Activated naive CD8-positive, alpha-beta T cell treated with anti-CD3 and anti-CD28 coated beads, Interleukin-2, amount 50 U/mL, for 24 hours (primary cell): ENCODE measurements at regions not wholly inside any gene's neighbourhood (a gene's known extent, or its start where the extent isn't known, plus 50 kb on each side); places are given as distances from the start of the nearest gene placed in this dataset.
A peak's percentile ranks its signal among the peaks of the same experiment; 100 is the strongest.

Experiments used
- ATAC-seq: fragments of 150-1000 bp; cut with Tn5 transposase; one replicate; pipeline ENCODE4 v1.10.0; 2021
- DNase-seq: peaks from one replicate; pipeline ENCODE4 v3.0.0; 2021
- H3K27ac Mint-ChIP-seq: one replicate; pipeline ENCODE4 v1.8.0; 2021; ENCODE audit warnings: mild to moderate bottlenecking, mixed read lengths
- H3K27me3 Mint-ChIP-seq: one replicate; pipeline ENCODE4 v1.8.0; 2021; ENCODE audit warnings: mixed read lengths
- H3K36me3 Mint-ChIP-seq: one replicate; pipeline ENCODE4 v1.8.0; 2021; ENCODE audit warnings: low read depth, mixed read lengths
- H3K4me1 Mint-ChIP-seq: one replicate; pipeline ENCODE4 v1.8.0; 2021; ENCODE audit warnings: mixed read lengths
- H3K4me3 Mint-ChIP-seq: one replicate; pipeline ENCODE4 v1.8.0; 2021; ENCODE audit warnings: mild to moderate bottlenecking, moderate library complexity, mixed read lengths
- H3K9me3 Mint-ChIP-seq: one replicate; pipeline ENCODE4 v1.8.0; 2021; ENCODE audit warnings: mixed read lengths

DNA sequence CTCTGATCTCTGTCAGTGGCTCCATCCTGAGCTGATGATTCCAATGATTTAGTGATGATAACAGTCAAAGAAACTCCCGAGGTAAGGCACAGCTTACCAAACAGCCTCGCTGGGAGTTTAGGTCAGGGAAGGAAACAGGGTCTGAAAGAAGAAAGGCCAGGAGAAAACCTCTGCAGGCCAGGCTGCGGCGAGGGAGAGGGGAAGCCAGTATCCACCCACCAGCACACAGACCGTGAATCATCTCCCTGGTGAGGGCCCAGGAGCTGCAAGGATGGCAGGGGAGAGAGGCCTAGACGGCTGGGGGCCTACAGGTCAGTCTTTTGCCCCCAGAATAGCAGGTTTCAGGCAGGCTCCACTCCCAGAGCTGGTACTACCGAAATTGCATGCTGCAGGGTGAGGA is 590.5 kb downstream of the CCDC171 start:
- DNase-seq (no peak), ATAC-seq (no peak)
- H3K27ac Mint-ChIP-seq, result no peak overlapping the region
- H3K4me3 Mint-ChIP-seq, result no peak overlapping the region
- H3K4me1 Mint-ChIP-seq, result peaks cover 29% of the 10 kb centered on the region
- no peaks in the 10 kb centered on the region for H3K36me3 Mint-ChIP-seq
- no peaks in the 10 kb centered on the region for H3K27me3 Mint-ChIP-seq
- H3K9me3 Mint-ChIP-seq, result no peaks in the 10 kb centered on the region

DNA sequence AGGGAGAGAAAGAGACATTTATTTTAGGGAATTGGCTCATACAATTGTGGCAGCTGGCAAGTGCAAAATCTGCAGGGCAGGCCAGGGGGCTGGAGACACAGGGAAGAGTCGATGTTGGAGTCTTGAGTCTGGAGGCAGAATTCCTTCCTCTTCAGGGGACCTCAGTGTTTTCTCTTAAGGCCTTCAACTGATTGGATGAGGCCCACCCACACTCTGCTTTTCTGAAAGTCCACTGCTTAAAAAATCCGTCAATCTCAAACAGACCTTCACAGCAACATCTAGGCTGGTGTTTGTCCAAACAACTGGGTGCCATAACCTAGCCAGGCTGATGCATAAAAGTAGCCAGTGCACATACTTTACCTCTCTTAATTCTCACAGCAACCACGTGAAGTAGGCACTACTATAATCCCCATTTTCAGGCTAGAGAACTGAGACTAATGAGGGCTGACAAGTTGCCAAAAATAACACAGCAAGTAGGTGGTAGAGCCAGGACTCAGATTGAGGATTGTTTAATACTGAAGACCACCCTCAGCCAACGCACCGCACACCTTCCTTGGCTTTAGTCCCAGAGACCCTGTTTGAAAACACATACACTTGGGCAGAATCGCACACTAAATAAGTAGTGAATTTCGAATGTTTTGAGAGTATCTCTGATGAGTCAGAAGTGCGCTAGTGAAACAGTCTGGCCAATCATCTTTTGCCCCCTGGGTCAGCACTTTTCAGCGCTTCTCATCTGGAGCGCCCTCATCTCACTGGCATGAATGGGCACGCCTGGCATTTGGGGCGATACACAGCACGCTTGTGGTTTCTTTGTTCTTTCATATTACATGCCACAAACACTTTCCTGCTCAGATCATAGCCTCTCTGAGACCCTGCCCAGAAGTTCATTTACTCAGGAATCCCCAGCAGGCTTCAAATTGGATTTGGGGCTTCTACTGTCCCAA is 591.4 kb downstream of the CCDC171 start:
- H3K9me3 Mint-ChIP-seq, result no peaks in the 10 kb centered on the region
- peaks cover 2% of the 10 kb centered on the region for H3K27me3 Mint-ChIP-seq
- H3K4me1 Mint-ChIP-seq, result peaks cover 19% of the 10 kb centered on the region
- ATAC-seq, result peak; percentile 7
- no peak for DNase-seq
- H3K27ac Mint-ChIP-seq, result no peak overlapping the region
- peaks cover 4% of the 10 kb centered on the region for H3K36me3 Mint-ChIP-seq
- H3K4me3 Mint-ChIP-seq, result no peak overlapping the region

DNA sequence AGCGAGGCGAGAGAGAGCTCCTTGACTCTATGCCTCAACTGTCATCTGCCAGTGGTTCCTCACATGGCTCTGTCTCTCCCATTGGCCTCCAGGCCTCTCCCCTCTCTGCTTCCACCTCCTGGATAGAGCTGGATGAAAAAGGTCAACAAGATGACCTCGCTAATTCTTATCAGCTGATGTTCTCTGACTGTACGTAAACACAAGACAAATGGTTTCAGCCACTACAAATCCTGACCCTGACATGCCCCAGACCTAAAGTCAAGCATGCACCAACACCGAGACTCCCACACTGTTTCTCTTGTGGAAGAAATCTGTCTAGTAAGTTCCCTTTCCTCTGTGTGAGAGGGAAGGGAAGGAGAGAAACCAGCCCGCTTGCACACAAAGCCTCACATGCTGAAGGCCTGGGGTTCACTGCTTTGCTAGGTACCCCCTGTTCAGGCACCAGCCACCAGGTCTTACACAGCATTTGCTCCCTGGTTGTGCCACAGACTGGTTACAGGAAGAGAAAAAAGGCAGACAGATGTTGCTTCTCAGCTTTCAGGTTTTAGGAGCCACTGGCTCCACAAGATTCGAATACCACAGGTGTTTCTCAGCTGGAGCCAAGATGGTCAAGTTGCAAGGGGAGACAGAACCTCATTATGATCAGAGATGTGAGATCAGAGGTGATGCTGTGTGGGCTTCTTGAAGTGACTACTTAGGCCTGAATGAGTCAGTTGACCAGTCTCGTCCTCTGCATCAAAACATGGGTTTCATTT is 592.5 kb downstream of the CCDC171 start:
- peaks cover 2% of the 10 kb centered on the region for H3K27me3 Mint-ChIP-seq
- no peaks in the 10 kb centered on the region for H3K9me3 Mint-ChIP-seq
- H3K4me1 Mint-ChIP-seq, result peaks cover 18% of the 10 kb centered on the region
- peaks cover 4% of the 10 kb centered on the region for H3K36me3 Mint-ChIP-seq
- ATAC-seq (no peak), DNase-seq (no peak)
- no peak overlapping the region for H3K4me3 Mint-ChIP-seq
- no peak overlapping the region for H3K27ac Mint-ChIP-seq

DNA sequence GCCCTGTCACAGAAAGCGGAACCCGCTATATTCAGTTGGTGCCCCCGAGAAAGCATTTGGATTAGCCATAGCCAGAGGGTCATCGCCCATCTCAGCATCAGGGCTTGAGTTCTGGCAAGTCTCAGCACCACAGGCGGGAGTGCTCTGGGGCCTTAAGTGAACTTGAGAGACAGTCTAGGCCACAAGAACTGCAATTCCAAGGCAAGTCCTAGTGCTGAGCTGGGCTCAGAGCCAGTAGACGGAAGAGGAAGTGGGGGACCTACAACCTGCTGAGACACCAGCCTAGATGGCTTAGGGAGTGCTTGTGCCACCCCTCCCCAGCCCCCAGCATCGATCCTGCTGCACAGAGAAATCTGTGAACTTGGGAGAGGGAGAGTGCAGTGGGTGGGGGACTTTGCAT is 594.9 kb downstream of the CCDC171 start:
- H3K27me3 Mint-ChIP-seq, result peaks cover 7% of the 10 kb centered on the region
- H3K36me3 Mint-ChIP-seq, result peaks cover 5% of the 10 kb centered on the region
- H3K4me1 Mint-ChIP-seq, result peaks cover 31% of the 10 kb centered on the region
- H3K4me3 Mint-ChIP-seq, result no peak overlapping the region
- no peak for ATAC-seq
- no peak for DNase-seq
- H3K27ac Mint-ChIP-seq, result no peak overlapping the region
- H3K9me3 Mint-ChIP-seq, result no peaks in the 10 kb centered on the region

DNA sequence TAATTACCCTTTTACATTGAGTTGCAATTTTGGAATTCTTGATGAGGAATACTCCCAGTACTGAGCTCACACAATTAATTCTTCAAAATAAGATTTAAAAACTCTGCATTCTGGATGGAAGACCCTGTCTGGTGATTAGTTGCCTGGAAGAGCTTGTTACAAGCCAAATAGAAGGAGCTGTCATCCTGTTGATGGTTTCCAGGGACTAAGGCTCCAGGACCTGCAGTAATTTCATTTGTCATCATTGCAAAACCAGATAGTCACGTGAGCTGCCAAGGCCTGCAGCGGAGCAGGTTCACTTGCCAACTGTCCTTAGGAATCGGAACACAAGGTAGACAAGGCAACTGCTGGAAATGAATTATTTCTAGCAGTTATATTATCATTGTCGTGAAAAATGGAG is 597.7 kb downstream of the CCDC171 start:
- H3K36me3 Mint-ChIP-seq, result peaks cover 5% of the 10 kb centered on the region

DNA sequence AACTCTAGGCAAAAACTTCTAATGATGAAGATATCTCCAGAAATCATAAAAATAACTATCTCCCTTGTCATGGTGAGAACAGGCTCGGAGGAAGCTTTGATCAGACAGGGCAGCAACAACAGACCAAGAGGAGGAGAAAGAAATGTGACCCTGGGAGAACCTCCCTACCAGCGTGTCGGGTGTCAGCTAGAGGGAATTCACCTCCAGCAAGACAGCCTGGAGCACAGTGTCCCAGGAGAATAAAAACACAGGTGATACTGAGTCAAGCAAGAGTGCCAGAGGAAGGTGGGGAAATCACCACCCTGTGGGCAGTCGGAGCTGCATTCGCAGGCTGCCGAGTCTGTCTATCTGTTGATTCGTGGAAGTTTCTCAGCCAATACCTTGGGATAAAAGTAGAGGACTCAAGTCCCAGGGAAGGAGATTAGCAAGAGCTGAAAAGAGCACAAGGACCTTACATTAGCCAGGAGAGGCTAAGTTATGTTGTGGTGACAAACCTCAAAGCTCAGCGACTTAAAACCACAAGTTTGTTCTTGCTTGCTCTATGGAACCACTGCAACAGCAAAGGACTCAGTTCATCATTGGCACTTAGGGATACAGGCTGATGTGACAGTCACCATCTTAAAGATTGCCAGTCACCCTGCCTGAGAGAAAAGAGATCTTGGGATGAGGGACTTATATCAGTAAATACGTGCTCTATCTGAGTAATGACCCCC is 598.3 kb downstream of the CCDC171 start:
- peak; percentile 20 for ATAC-seq
- H3K9me3 Mint-ChIP-seq, result no peaks in the 10 kb centered on the region
- H3K27me3 Mint-ChIP-seq, result peaks cover 7% of the 10 kb centered on the region
- no peak for DNase-seq
- peak overlapping the region; percentile 16 for H3K27ac Mint-ChIP-seq
- no peak overlapping the region for H3K4me3 Mint-ChIP-seq
- peaks cover 5% of the 10 kb centered on the region for H3K36me3 Mint-ChIP-seq
- H3K4me1 Mint-ChIP-seq, result peaks cover 34% of the 10 kb centered on the region

More for the DNA sequence above, 597.7 kb downstream of the CCDC171 start:
- H3K27ac Mint-ChIP-seq, result no peak overlapping the region
- H3K9me3 Mint-ChIP-seq, result no peaks in the 10 kb centered on the region
- H3K4me3 Mint-ChIP-seq, result no peak overlapping the region
- peaks cover 7% of the 10 kb centered on the region for H3K27me3 Mint-ChIP-seq
- peaks cover 38% of the 10 kb centered on the region for H3K4me1 Mint-ChIP-seq
- ATAC-seq, result no peak
- DNase-seq, result no peak

DNA sequence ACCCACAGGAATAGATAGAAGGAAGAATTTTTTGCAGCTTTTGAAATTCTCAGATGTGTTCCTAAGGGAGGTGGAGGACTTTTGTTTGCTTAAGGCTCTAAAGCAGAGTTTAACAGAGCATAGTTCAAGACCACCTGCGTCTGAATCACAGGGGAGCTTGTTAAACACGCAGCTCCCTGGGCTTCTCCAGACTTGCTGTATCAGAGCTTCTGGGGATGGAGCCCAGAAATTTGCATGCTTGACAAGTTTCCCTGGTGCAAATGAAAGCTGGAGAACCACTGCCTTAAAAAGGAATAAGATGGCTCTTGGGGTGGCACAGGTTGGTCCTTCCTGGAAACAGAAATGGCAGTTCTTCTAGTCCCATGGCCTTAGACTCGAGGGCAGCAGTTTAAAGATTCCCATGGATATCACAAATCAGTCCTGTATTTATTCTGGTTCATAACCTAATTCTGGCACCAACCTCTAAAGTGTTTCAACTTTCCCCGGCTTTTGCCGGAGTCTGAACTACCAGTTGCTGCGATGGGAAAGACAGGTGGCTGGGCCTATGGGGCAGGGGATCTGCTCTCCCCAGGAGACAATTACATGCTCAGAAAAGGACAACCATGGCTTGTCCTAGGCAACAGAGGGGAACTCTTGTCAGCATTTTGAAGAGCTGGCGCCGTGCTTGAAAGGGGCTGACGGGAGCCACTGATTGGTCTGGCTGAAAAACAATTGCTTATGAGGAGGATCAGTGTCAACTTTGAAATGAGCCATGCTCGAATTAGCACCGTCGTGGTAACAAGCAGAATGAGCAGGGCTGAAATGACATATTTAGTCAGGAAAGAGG is 599.6 kb downstream of the CCDC171 start:
- peaks cover 7% of the 10 kb centered on the region for H3K27me3 Mint-ChIP-seq
- peaks cover 31% of the 10 kb centered on the region for H3K4me1 Mint-ChIP-seq
- DNase-seq, result no peak
- no peak overlapping the region for H3K27ac Mint-ChIP-seq
- no peaks in the 10 kb centered on the region for H3K9me3 Mint-ChIP-seq
- H3K36me3 Mint-ChIP-seq, result peaks cover 5% of the 10 kb centered on the region
- ATAC-seq, result no peak
- H3K4me3 Mint-ChIP-seq, result no peak overlapping the region

DNA sequence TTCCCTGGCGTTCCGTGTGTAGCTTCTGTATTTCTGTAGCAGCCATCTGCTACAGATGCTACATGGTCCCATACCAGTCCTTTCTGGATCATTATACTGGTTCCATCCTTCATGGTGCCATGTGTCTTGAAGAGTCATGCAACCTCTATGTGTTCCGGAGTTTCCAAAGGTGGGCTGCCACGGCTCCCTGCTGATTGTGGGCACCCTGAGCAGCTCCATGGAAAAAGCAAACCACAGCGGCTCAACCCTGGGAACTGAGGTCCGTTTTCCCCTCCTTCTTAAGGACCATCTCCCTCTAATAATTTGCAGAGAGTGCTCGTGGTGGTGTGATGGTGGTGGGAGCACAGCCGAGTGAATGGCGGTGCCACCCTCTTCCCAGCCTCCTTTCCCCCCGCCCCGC is 600.4 kb downstream of the CCDC171 start:
- H3K9me3 Mint-ChIP-seq, result no peaks in the 10 kb centered on the region
- peaks cover 7% of the 10 kb centered on the region for H3K27me3 Mint-ChIP-seq
- DNase-seq (no peak), ATAC-seq (no peak)
- peaks cover 5% of the 10 kb centered on the region for H3K36me3 Mint-ChIP-seq
- no peak overlapping the region for H3K4me3 Mint-ChIP-seq
- H3K4me1 Mint-ChIP-seq, result peaks cover 31% of the 10 kb centered on the region
- H3K27ac Mint-ChIP-seq, result no peak overlapping the region

DNA sequence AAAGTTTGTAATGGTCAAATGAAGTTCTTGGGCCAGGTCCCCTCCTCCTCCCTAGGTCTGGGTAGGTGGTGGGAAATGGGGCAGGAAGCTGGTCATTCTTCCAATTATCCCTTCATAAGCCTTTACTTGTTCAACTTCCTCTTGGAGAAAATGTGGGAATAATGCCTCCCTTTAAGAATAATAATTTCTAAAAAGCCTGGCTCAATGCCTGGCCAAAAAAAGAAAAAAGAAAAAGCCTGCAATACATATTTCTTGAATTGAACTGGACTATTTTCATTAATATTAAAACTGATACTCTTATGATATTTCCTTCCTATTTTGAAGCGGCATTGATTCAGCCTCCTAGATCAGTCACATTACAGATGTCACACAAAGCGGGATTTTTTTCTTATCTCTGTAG is 600.9 kb downstream of the CCDC171 start:
- Mint-ChIP-seq H3K27me3 (peaks cover 7% of the 10 kb centered on the region), H3K9me3 (no peaks in the 10 kb centered on the region), H3K27ac (peak overlapping the region; percentile 87), H3K4me1 (peaks cover 31% of the 10 kb centered on the region), H3K36me3 (peaks cover 5% of the 10 kb centered on the region), H3K4me3 (peak overlapping the region; percentile 52)
- DNase-seq (no peak), ATAC-seq (no peak)

DNA sequence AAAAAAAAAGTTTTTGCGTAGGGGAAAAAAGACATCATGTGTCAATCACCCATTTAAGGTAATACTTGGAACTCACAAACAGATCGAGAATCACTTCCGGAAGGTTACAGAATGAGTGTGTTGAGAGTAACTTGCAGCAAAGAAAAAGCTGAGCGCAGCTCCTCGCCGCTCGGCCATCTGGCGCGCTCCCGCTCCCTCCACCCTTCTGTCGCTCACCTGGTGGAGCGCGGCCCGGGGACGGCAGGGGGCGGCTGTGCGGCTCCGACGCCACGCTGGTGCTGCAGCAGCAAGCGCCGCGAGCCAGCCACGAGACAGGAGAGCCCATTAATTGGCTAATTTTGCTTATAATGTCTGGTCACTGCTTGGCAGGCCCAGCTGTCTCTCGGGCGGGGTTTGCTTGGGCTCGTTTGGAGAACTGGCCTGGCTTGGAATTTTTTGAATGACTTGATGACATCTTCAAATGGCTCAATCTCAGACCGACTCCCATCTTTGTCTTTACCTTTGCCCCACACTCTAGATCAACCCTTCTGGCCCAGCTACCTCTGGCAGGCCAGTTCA is 601.8 kb downstream of the CCDC171 start:
- Mint-ChIP-seq H3K27me3 (peaks cover 4% of the 10 kb centered on the region), H3K36me3 (peaks cover 1% of the 10 kb centered on the region), H3K27ac (peak overlapping the region; percentile 87), H3K4me3 (peak overlapping the region; percentile 52), H3K9me3 (no peaks in the 10 kb centered on the region), H3K4me1 (peaks cover 31% of the 10 kb centered on the region)
- peak; percentile 67 for DNase-seq
- peak; percentile 93 for ATAC-seq

DNA sequence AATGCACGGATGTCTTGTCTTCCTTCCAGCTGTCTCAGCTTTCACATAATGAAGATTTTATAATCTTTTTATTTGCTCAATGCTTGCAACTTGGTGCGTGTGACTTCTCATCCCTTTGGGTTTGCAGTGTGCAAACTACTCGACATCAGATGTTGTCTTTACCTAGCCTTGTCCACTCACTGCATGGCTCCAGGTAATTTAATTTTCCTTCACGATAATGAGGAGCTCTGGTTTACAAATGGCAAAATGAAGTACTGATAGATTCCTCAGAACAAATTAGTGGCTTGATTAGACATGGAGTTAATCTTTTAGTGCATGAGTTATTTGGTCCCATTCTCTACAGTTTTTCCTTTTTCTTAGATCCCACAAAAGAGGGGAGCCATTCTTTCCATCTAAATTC is 603.0 kb downstream of the CCDC171 start:
- ATAC-seq, result no peak
- Mint-ChIP-seq H3K27me3 (peaks cover 4% of the 10 kb centered on the region), H3K27ac (no peak overlapping the region)

DNA sequence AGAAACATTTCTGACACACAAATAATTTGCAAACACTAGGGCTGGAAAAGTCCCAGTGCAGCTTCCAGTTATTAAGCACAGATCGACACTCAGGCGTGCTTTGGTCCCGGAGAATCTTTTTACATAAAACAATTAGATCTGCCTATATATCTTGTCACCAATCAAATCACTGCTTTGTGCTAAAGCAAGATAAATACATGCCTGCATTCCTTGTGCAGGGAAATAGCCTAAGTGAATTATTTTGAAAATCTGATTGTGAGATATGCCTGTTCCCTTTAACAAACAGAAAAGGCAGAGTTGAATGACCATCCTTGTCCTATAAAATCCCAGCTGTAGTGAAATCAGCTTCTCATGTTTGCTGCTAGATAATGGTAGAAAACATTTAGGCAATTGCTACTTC is 604.4 kb downstream of the CCDC171 start:
- Mint-ChIP-seq H3K36me3 (no peaks in the 10 kb centered on the region), H3K9me3 (no peaks in the 10 kb centered on the region), H3K27ac (no peak overlapping the region), H3K27me3 (no peaks in the 10 kb centered on the region), H3K4me1 (peaks cover 18% of the 10 kb centered on the region), H3K4me3 (no peak overlapping the region)
- ATAC-seq (no peak), DNase-seq (no peak)

More for the DNA sequence above, 603.0 kb downstream of the CCDC171 start:
- Mint-ChIP-seq H3K4me1 (peaks cover 27% of the 10 kb centered on the region), H3K36me3 (peaks cover 1% of the 10 kb centered on the region), H3K4me3 (no peak overlapping the region), H3K9me3 (no peaks in the 10 kb centered on the region)
- no peak for DNase-seq

DNA sequence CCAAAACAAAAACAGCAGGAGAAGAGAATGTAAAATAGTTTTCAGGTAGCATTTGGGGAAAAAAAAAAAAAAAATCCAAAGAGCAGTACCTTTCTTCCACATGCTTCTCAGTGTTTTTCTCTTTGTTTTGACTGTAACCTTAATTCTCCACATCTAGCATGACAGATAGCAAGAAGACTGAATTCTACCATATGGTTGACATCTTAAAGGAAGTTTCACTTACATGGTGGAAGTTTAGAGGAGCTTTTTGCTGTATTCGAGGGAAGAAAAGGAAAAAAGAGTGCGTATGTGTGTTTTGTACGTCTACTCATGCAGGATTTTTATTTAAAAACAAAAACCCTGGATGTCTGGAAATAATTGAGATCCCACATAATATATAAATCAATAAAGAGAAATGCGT is 604.8 kb downstream of the CCDC171 start:
- no peak overlapping the region for H3K27ac Mint-ChIP-seq
- H3K36me3 Mint-ChIP-seq, result no peaks in the 10 kb centered on the region
- peaks cover 18% of the 10 kb centered on the region for H3K4me1 Mint-ChIP-seq
- no peak overlapping the region for H3K4me3 Mint-ChIP-seq
- H3K9me3 Mint-ChIP-seq, result peaks cover under 1% of the 10 kb centered on the region
- H3K27me3 Mint-ChIP-seq, result no peaks in the 10 kb centered on the region
- no peak for DNase-seq
- no peak for ATAC-seq
